HEK293 (cell line): ENCODE measurements at regions not wholly inside any gene's neighbourhood (a gene's known extent, or its start where the extent isn't known, plus 50 kb on each side); places are given as distances from the start of the nearest gene placed in this dataset.

ENCODE experiments used
- CTCF ChIA-PET: fragments of 350-600 bp; formaldehyde crosslinking; extraction: SDS; loops from one replicate; lab custom pipeline; 2021; ENCODE audit warnings: antibody characterized with exemption; lab: Yijun Ruan, JAX
- POLR2A ChIA-PET: fragments of 300-600 bp; formaldehyde crosslinking; extraction: SDS; loops from one replicate; lab custom pipeline; 2020; ENCODE audit warnings: antibody characterized with exemption, inconsistent platforms; lab: Yijun Ruan, JAX
- H3K27ac ChIP-seq: fragments of 200-500 bp; sonication (Bioruptor generic); 2 replicates; pipeline ENCODE4 v1.5.1; 2014; ENCODE audit warnings: low read depth, low read length, control low read depth, inconsistent platforms; ENCODE audit errors: extremely low read depth
- H3K36me3 ChIP-seq, 2 experiments: fragments of 200-500 bp in 1 of 2; sonication (Bioruptor generic) in 1 of 2; 1 replicate in 1 of 2; 2 replicates in 1 of 2; pipeline ENCODE4 v1.5.1; 2014 to 2017; ENCODE audit warnings: inconsistent platforms in 2 of 2, low read length in 2 of 2; ENCODE audit not compliant: control insufficient read depth in 2 of 2, insufficient read depth in 1 of 2
- H3K4me1 ChIP-seq: fragments of 200-500 bp; sonication (Bioruptor generic); 2 replicates; pipeline ENCODE4 v1.5.1; 2014; ENCODE audit warnings: mild to moderate bottlenecking, low read length, inconsistent platforms; ENCODE audit not compliant: control insufficient read depth, insufficient read depth
- H3K4me3 ChIP-seq: 2 replicates; pipeline ENCODE4 v1.5.1; 2011; ENCODE audit warnings: low read depth, mild to moderate bottlenecking, control low read depth, low read length, moderate library complexity
- H3K9me3 ChIP-seq: fragments of 200-500 bp; sonication (Bioruptor generic); 2 replicates; pipeline ENCODE4 v1.5.1; 2014; ENCODE audit warnings: low read depth, low read length, inconsistent platforms; ENCODE audit not compliant: control insufficient read depth, insufficient read depth
- AEBP2 ChIP-seq: fragments of 450-650 bp; formaldehyde crosslinking; IDR thresholded peaks from 2 replicates; pipeline ENCODE4 v1.5.1; 2016; ENCODE audit warnings: missing biosample characterization, missing genetic modification characterization, borderline replicate concordance
- CTCF ChIP-seq: fragments of 450-650 bp; formaldehyde crosslinking; IDR thresholded peaks from 2 replicates; pipeline ENCODE4 v1.5.1; 2016; ENCODE audit warnings: missing biosample characterization, missing genetic modification characterization
- GLIS2 ChIP-seq: fragments of 450-650 bp; formaldehyde crosslinking; IDR thresholded peaks from 2 replicates; pipeline ENCODE4 v1.5.1; 2016; ENCODE audit warnings: missing biosample characterization, missing genetic modification characterization
- KLF9 ChIP-seq: fragments of 450-650 bp; formaldehyde crosslinking; IDR thresholded peaks from 2 replicates; pipeline ENCODE4 v1.5.1; 2016; ENCODE audit warnings: missing biosample characterization, missing genetic modification characterization, low read depth
- MZF1 ChIP-seq: fragments of 450-650 bp; formaldehyde crosslinking; IDR thresholded peaks from 2 replicates; pipeline ENCODE4 v1.5.1; 2017; ENCODE audit warnings: missing biosample characterization, missing genetic modification characterization, borderline replicate concordance
- PRDM10 ChIP-seq: fragments of 450-650 bp; formaldehyde crosslinking; IDR thresholded peaks from 2 replicates; pipeline ENCODE4 v1.5.1; 2016; ENCODE audit warnings: missing biosample characterization, missing genetic modification characterization
- SCRT2 ChIP-seq: fragments of 450-650 bp; formaldehyde crosslinking; IDR thresholded peaks from 2 replicates; pipeline ENCODE4 v1.5.1; 2016; ENCODE audit warnings: missing biosample characterization, missing genetic modification characterization
- ZBTB49 ChIP-seq: fragments of 450-650 bp; formaldehyde crosslinking; IDR thresholded peaks from 2 replicates; pipeline ENCODE4 v1.5.1; 2016; ENCODE audit warnings: missing biosample characterization, missing genetic modification characterization, low read depth
- ZNF10 ChIP-seq: fragments of 450-650 bp; formaldehyde crosslinking; IDR thresholded peaks from 2 replicates; pipeline ENCODE4 v1.5.1; 2017; ENCODE audit warnings: missing biosample characterization, missing genetic modification characterization
- ZNF114 ChIP-seq: fragments of 450-650 bp; formaldehyde crosslinking; IDR thresholded peaks from 2 replicates; pipeline ENCODE4 v1.5.0; 2017; ENCODE audit warnings: missing biosample characterization, missing genetic modification characterization
- ZNF175 ChIP-seq: fragments of 450-650 bp; formaldehyde crosslinking; IDR thresholded peaks from 2 replicates; pipeline ENCODE4 v1.5.1; 2016; ENCODE audit warnings: missing biosample characterization, missing genetic modification characterization
- ZNF302 ChIP-seq: fragments of 450-650 bp; formaldehyde crosslinking; IDR thresholded peaks from 2 replicates; pipeline ENCODE4 v1.5.1; 2016; ENCODE audit warnings: missing biosample characterization, missing genetic modification characterization, low read depth
- ZNF366 ChIP-seq: fragments of 450-650 bp; formaldehyde crosslinking; conservative IDR thresholded peaks from 2 replicates; pipeline ENCODE4 v1.5.1; 2016; ENCODE audit warnings: missing biosample characterization, missing genetic modification characterization
- ZNF433 ChIP-seq: fragments of 450-650 bp; formaldehyde crosslinking; IDR thresholded peaks from 2 replicates; pipeline ENCODE4 v1.5.1; 2016; ENCODE audit warnings: missing biosample characterization, missing genetic modification characterization, low read depth
- ZNF510 ChIP-seq: fragments of 450-650 bp; formaldehyde crosslinking; IDR thresholded peaks from 2 replicates; pipeline ENCODE4 v1.5.1; 2018; ENCODE audit warnings: mild to moderate bottlenecking, missing genetic modification characterization, missing biosample characterization; ENCODE audit not compliant: insufficient replicate concordance
- ZNF521 ChIP-seq: fragments of 450-650 bp; formaldehyde crosslinking; IDR thresholded peaks from 2 replicates; pipeline ENCODE4 v1.5.1; 2017; ENCODE audit warnings: missing biosample characterization, mild to moderate bottlenecking, missing genetic modification characterization
- ZNF596 ChIP-seq: fragments of 450-650 bp; IDR thresholded peaks from 2 replicates; pipeline ENCODE4 v1.5.0; 2018; ENCODE audit warnings: missing biosample characterization, mild to moderate bottlenecking, missing genetic modification characterization, moderate library complexity
- ZNF600 ChIP-seq: fragments of 450-650 bp; formaldehyde crosslinking; IDR thresholded peaks from 2 replicates; pipeline ENCODE4 v1.5.1; 2016; ENCODE audit warnings: missing biosample characterization, missing genetic modification characterization
- ZNF623 ChIP-seq: fragments of 450-650 bp; formaldehyde crosslinking; IDR thresholded peaks from 2 replicates; pipeline ENCODE4 v1.5.1; 2016; ENCODE audit warnings: missing biosample characterization, missing genetic modification characterization
- ZNF645 ChIP-seq: fragments of 450-650 bp; formaldehyde crosslinking; IDR thresholded peaks from 2 replicates; pipeline ENCODE4; 2016; ENCODE audit warnings: missing biosample characterization, missing genetic modification characterization
- ZNF654 ChIP-seq: fragments of 450-650 bp; formaldehyde crosslinking; IDR thresholded peaks from 2 replicates; pipeline ENCODE4 v1.5.1; 2016; ENCODE audit warnings: low read depth, missing biosample characterization, missing genetic modification characterization
- ZNF692 ChIP-seq: fragments of 450-650 bp; formaldehyde crosslinking; IDR thresholded peaks from 2 replicates; pipeline ENCODE4 v1.5.1; 2016; ENCODE audit warnings: missing biosample characterization, missing genetic modification characterization
- ZNF843 ChIP-seq: fragments of 450-650 bp; formaldehyde crosslinking; IDR thresholded peaks from 2 replicates; pipeline ENCODE4 v1.5.1; 2016; ENCODE audit warnings: missing biosample characterization, missing genetic modification characterization

GRCh38 chr9:99299211-99300102 lies 77.4 kb downstream of the SEC61B start:
- ChIA-PET POLR2A (no interaction called here), CTCF (interaction anchor here (0.6 to 1.6 kb wide), 8 partner anchors 9 to 717 kb away, joined by 3 to 5 read pairs (median 4); no protein-coding TSS in a partner anchor)
- Histone ChIP-seq H3K27ac (no peak overlapping the region), H3K9me3 (no peaks in the 10 kb centered on the region), H3K4me3 (no peak overlapping the region), H3K4me1 (no peaks in the 10 kb centered on the region), H3K36me3 (no peaks in the 10 kb centered on the region)
- no peak for TF ChIP-seq KLF9 (tag by site-specific recombination)
- no peak for TF ChIP-seq ZNF596
- no peak for TF ChIP-seq MZF1 (tag by site-specific recombination)
- no peak for TF ChIP-seq ZNF692 (tag by site-specific recombination)
- TF ChIP-seq ZNF623 (tag by site-specific recombination), result no peak
- TF ChIP-seq ZNF175 (tag by site-specific recombination), result no peak
- TF ChIP-seq ZNF645 (tag by site-specific recombination), result no peak
- TF ChIP-seq ZNF114 (tag by site-specific recombination), result no peak
- TF ChIP-seq ZNF302 (tag by site-specific recombination), result no peak
- TF ChIP-seq AEBP2, result no peak
- TF ChIP-seq ZNF366 (tag by site-specific recombination), result no peak
- no peak for TF ChIP-seq ZNF843 (tag by site-specific recombination)
- TF ChIP-seq ZNF510, result no peak
- TF ChIP-seq ZNF654 (tag by site-specific recombination), result peak; percentile 51
- TF ChIP-seq ZBTB49 (tag by site-specific recombination), result no peak
- 0 out of 2 replicates have a peak, but pooled peaks have one; percentile 11 for TF ChIP-seq CTCF (tag by site-specific recombination)
- peak; percentile 29; the same call in 1 of the 2 replicates for TF ChIP-seq SCRT2
- no peak for TF ChIP-seq GLIS2 (tag by site-specific recombination)
- TF ChIP-seq ZNF521, result no peak
- TF ChIP-seq ZNF10 (tag by site-specific recombination), result no peak
- no peak for TF ChIP-seq ZNF433 (tag by site-specific recombination)
- no peak for TF ChIP-seq ZNF600
- no peak for TF ChIP-seq PRDM10 (tag by site-specific recombination)
